Spleen (tissue), 7 donors: ENCODE measurements at regions not wholly inside any gene's neighbourhood (a gene's known extent, or its start where the extent isn't known, plus 50 kb on each side); places are given as distances from the start of the nearest gene placed in this dataset.

ENCODE experiments used
- CTCF ChIP-seq, 11 experiments: fragments of 200-600 bp in 7 of 11; fragments of 450-650 bp in 4 of 11; sonication (generic) in 4 of 11; IDR thresholded peaks in 8 of 11; conservative IDR thresholded peaks in 3 of 11; 1 replicate in 7 of 11; 2 replicates in 4 of 11; pipeline versions ENCODE4 v1.4.0 to v1.8.0; 2016 to 2021; ENCODE audit warnings: antibody characterized with exemption in 11 of 11, inconsistent platforms in 4 of 11, mild to moderate bottlenecking in 1 of 11
- POLR2AphosphoS5 ChIP-seq, 3 donors: sonication (generic); formaldehyde crosslinking; IDR thresholded peaks; one replicate each; pipeline ENCODE4 v1.5.1; 2017; ENCODE audit warnings: antibody characterized with exemption in 3 of 3
- donor health status: DM: no; HTN: no; CAD: no; lungs with moderate emphysema.
- donor health status: DM: no; HTN: no; CAD: no.
- donor health status: DM: no; HTN: no; CAD: no.

- TF ChIP-seq POLR2AphosphoS5 (IDR thresholded peaks at IDR 0.05) = no peak
- no peak for TF ChIP-seq CTCF (IDR thresholded peaks at IDR 0.05 in 8 of 11, conservative IDR thresholded peaks at IDR 0.05 in 3 of 11)
Measured at GRCh38 chr12:47557386-47557785, 148.4 kb downstream of the RPAP3 start.
